ENCODE measurements at regions not wholly inside any gene's neighbourhood (a gene's known extent, or its start where the extent isn't known, plus 50 kb on each side); places are given as distances from the start of the nearest gene placed in this dataset.

- H3K9ac ChIP-seq (ENCODE audit: insufficient read length) = no peak overlapping the region
- no peaks in the 10 kb centered on the region for H3K36me3 ChIP-seq (ENCODE audit: insufficient read depth, low read length)
- no peak overlapping the region for H3K27ac ChIP-seq
- H3K4me3 ChIP-seq = no peak overlapping the region
- DNase-seq (ENCODE audit: low read depth, low spot score) = no peak
- no peaks in the 10 kb centered on the region for H3K9me3 ChIP-seq (ENCODE audit: low read depth, low read length)
- TF ChIP-seq EZH2 (IDR thresholded peaks at IDR 0.05) (no peak), POLR2AphosphoS5 (IDR thresholded peaks at IDR 0.05; ENCODE audit: borderline replicate concordance, low read depth, low read length) (no peak), FOXP2 (optimal IDR thresholded peaks at IDR 0.05; ENCODE audit: control extremely low read depth, extremely low read length, insufficient read depth) (no peak)
Measured at GRCh38 chr17:69856946-69857345, 218.1 kb upstream of the KCNJ16 start.

GRCh38 chr17:69857412-69857835 is 217.6 kb upstream of the KCNJ16 start:
- H3K9me3 ChIP-seq (ENCODE audit: low read depth, low read length) = no peaks in the 10 kb centered on the region
- no peak overlapping the region for H3K27ac ChIP-seq
- no peak for TF ChIP-seq EZH2 (IDR thresholded peaks at IDR 0.05)
- no peak for TF ChIP-seq FOXP2 (optimal IDR thresholded peaks at IDR 0.05; ENCODE audit: control extremely low read depth, extremely low read length, insufficient read depth)
- no peak for TF ChIP-seq POLR2AphosphoS5 (IDR thresholded peaks at IDR 0.05; ENCODE audit: borderline replicate concordance, low read depth, low read length)
- no peaks in the 10 kb centered on the region for H3K36me3 ChIP-seq (ENCODE audit: insufficient read depth, low read length)
- no peak overlapping the region for H3K9ac ChIP-seq (ENCODE audit: insufficient read length)
- H3K4me3 ChIP-seq = no peak overlapping the region
- no peak for DNase-seq (ENCODE audit: low read depth, low spot score)

DNA sequence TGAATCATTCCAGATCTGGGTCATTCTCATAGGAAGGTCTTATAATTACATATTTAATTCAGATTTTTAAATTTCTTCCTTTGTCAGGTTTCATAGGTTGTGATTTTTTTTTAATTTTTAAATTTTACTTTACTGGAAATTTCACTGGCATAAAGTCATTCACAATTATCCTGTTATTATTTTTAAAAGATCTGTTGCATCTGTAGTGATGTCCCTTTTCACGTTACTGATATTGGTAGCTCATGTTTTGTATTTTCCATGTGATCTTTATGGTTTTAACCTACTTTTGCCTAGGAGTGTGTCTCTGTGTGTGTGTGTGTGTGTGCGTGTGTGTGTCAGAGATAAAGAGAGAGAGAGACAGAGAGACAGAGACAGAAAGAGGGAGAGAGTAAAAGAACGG is 216.6 kb upstream of the KCNJ16 start:
- Histone ChIP-seq H3K9me3 (ENCODE audit: low read depth, low read length) (no peaks in the 10 kb centered on the region), H3K36me3 (ENCODE audit: insufficient read depth, low read length) (no peaks in the 10 kb centered on the region), H3K4me3 (no peak overlapping the region), H3K9ac (ENCODE audit: insufficient read length) (no peak overlapping the region), H3K27ac (no peak overlapping the region)
- TF ChIP-seq EZH2 (IDR thresholded peaks at IDR 0.05) = no peak
- TF ChIP-seq FOXP2 (optimal IDR thresholded peaks at IDR 0.05; ENCODE audit: control extremely low read depth, extremely low read length, insufficient read depth) = no peak
- no peak for TF ChIP-seq POLR2AphosphoS5 (IDR thresholded peaks at IDR 0.05; ENCODE audit: borderline replicate concordance, low read depth, low read length)
- DNase-seq (ENCODE audit: low read depth, low spot score) = no peak

DNA sequence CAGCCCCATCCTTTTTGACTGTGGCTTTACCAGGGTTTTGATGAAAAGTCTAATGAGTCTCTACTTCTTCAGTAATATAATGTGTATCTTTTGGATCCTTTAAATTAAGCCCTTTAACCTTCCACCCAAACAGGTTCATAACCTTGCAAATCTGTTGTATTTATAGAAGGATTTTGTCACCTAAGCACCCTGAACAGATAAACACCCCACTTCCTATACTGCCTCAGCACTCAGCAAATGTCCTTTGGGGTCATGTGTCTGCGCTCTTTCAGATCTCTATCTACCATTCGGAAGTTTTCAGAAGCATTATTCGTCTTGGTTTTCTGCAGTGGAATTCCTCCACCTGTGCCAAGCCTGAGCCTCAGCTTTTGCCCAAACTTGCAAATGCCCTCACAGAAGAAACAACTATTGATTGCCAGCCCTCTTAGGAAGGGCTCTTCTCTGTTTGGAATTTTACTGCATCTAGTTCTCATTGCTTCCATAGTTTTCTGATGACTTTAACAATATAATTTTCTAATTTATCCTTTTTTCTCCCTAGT is 214.8 kb upstream of the KCNJ16 start:
- Histone ChIP-seq H3K4me3 (no peak overlapping the region), H3K9ac (ENCODE audit: insufficient read length) (no peak overlapping the region), H3K36me3 (ENCODE audit: insufficient read depth, low read length) (no peaks in the 10 kb centered on the region), H3K9me3 (ENCODE audit: low read depth, low read length) (no peaks in the 10 kb centered on the region), H3K27ac (no peak overlapping the region)
- DNase-seq (ENCODE audit: low read depth, low spot score) = no peak
- TF ChIP-seq FOXP2 (optimal IDR thresholded peaks at IDR 0.05; ENCODE audit: control extremely low read depth, extremely low read length, insufficient read depth) (no peak), POLR2AphosphoS5 (IDR thresholded peaks at IDR 0.05; ENCODE audit: borderline replicate concordance, low read depth, low read length) (no peak), EZH2 (IDR thresholded peaks at IDR 0.05) (no peak)

GRCh38 chr17:69864462-69864861 is 210.6 kb upstream of the KCNJ16 start:
- Histone ChIP-seq H3K9me3 (ENCODE audit: low read depth, low read length) (no peaks in the 10 kb centered on the region), H3K9ac (ENCODE audit: insufficient read length) (no peak overlapping the region), H3K36me3 (ENCODE audit: insufficient read depth, low read length) (no peaks in the 10 kb centered on the region), H3K27ac (no peak overlapping the region), H3K4me3 (no peak overlapping the region)
- TF ChIP-seq FOXP2 (optimal IDR thresholded peaks at IDR 0.05; ENCODE audit: control extremely low read depth, extremely low read length, insufficient read depth) (no peak), POLR2AphosphoS5 (IDR thresholded peaks at IDR 0.05; ENCODE audit: borderline replicate concordance, low read depth, low read length) (no peak), EZH2 (IDR thresholded peaks at IDR 0.05) (no peak)
- no peak for DNase-seq (ENCODE audit: low read depth, low spot score)

DNA sequence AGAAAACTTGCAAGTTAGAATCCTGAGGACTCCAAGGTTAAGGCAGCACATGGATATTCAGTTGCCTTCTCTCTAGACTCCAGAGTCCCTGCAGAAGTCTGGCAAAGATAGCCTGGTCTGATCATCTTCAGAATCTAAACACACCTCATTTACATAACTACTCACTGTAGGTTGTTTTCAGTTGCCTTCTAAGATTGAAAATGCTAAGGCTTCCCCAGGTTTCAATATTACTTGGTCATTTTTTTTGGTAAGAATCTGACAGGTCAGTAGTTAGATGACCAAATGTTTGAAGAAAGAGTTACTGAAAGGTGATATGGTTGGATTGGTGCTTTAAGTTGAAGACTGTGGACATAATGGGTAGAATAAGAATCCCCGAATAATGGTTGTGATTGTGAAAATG is 205.4 kb upstream of the KCNJ16 start:
- DNase-seq (ENCODE audit: low read depth, low spot score) = no peak
- TF ChIP-seq EZH2 (IDR thresholded peaks at IDR 0.05) (no peak), FOXP2 (optimal IDR thresholded peaks at IDR 0.05; ENCODE audit: control extremely low read depth, extremely low read length, insufficient read depth) (no peak), POLR2AphosphoS5 (IDR thresholded peaks at IDR 0.05; ENCODE audit: borderline replicate concordance, low read depth, low read length) (no peak)
- no peak overlapping the region for H3K27ac ChIP-seq
- H3K4me3 ChIP-seq = no peak overlapping the region
- no peaks in the 10 kb centered on the region for H3K9me3 ChIP-seq (ENCODE audit: low read depth, low read length)
- no peaks in the 10 kb centered on the region for H3K36me3 ChIP-seq (ENCODE audit: insufficient read depth, low read length)
- no peak overlapping the region for H3K9ac ChIP-seq (ENCODE audit: insufficient read length)

- no peak overlapping the region for H3K9ac ChIP-seq (ENCODE audit: insufficient read length)
- DNase-seq (ENCODE audit: low read depth, low spot score) = no peak
- H3K9me3 ChIP-seq (ENCODE audit: low read depth, low read length) = no peaks in the 10 kb centered on the region
- no peak overlapping the region for H3K4me3 ChIP-seq
- no peaks in the 10 kb centered on the region for H3K36me3 ChIP-seq (ENCODE audit: insufficient read depth, low read length)
- H3K27ac ChIP-seq = no peak overlapping the region
- TF ChIP-seq FOXP2 (optimal IDR thresholded peaks at IDR 0.05; ENCODE audit: control extremely low read depth, extremely low read length, insufficient read depth) (no peak), EZH2 (IDR thresholded peaks at IDR 0.05) (no peak), POLR2AphosphoS5 (IDR thresholded peaks at IDR 0.05; ENCODE audit: borderline replicate concordance, low read depth, low read length) (no peak)
Measured at GRCh38 chr17:69870091-69870530, 204.9 kb upstream of the KCNJ16 start.

- DNase-seq (ENCODE audit: low read depth, low spot score) = no peak
- no peaks in the 10 kb centered on the region for H3K36me3 ChIP-seq (ENCODE audit: insufficient read depth, low read length)
- H3K9ac ChIP-seq (ENCODE audit: insufficient read length) = no peak overlapping the region
- no peaks in the 10 kb centered on the region for H3K9me3 ChIP-seq (ENCODE audit: low read depth, low read length)
- TF ChIP-seq POLR2AphosphoS5 (IDR thresholded peaks at IDR 0.05; ENCODE audit: borderline replicate concordance, low read depth, low read length) (no peak), EZH2 (IDR thresholded peaks at IDR 0.05) (no peak), FOXP2 (optimal IDR thresholded peaks at IDR 0.05; ENCODE audit: control extremely low read depth, extremely low read length, insufficient read depth) (no peak)
- H3K27ac ChIP-seq = no peak overlapping the region
- no peak overlapping the region for H3K4me3 ChIP-seq
Measured at GRCh38 chr17:69870751-69871199, 204.2 kb upstream of the KCNJ16 start.

- TF ChIP-seq FOXP2 (optimal IDR thresholded peaks at IDR 0.05; ENCODE audit: control extremely low read depth, extremely low read length, insufficient read depth) (no peak), POLR2AphosphoS5 (IDR thresholded peaks at IDR 0.05; ENCODE audit: borderline replicate concordance, low read depth, low read length) (no peak)
- no peak for DNase-seq (ENCODE audit: low read depth, low spot score)
- no peak overlapping the region for H3K9ac ChIP-seq (ENCODE audit: insufficient read length)
- no peaks in the 10 kb centered on the region for H3K9me3 ChIP-seq (ENCODE audit: low read depth, low read length)
- no peak overlapping the region for H3K27ac ChIP-seq
- no peaks in the 10 kb centered on the region for H3K36me3 ChIP-seq (ENCODE audit: insufficient read depth, low read length)
- H3K4me3 ChIP-seq = no peak overlapping the region
Measured at GRCh38 chr17:69871318-69871717, 203.7 kb upstream of the KCNJ16 start.
